GM19035 (cell line): ENCODE measurements at regions not wholly inside any gene's neighbourhood (a gene's known extent, or its start where the extent isn't known, plus 50 kb on each side); places are given as distances from the start of the nearest gene placed in this dataset.
"Not testable (repeated sequence)": the region's sequence is repeated elsewhere in the genome, so short reads cannot be mapped to it uniquely, and the experiment has no call there.

Experiments
- ATAC-seq: cut with Tn5 transposase; IDR thresholded peaks from one replicate; pipeline ENCODE4 v1.9.1; 2021; ENCODE audit not compliant: unreplicated experiment

GRCh38 chr11:42925916-42926315 is 385.9 kb upstream of the API5 start:
- ATAC-seq = no peak

GRCh38 chr11:42947405-42947804 is 364.4 kb upstream of the API5 start:
- no peak for ATAC-seq

GRCh38 chr11:42949738-42950376 is 361.9 kb upstream of the API5 start:
- ATAC-seq = not testable (repeated sequence)

GRCh38 chr11:42951266-42951665 is 360.5 kb upstream of the API5 start:
- ATAC-seq = no peak

- no peak for ATAC-seq
These were observed 354.0 kb upstream of the API5 start for GRCh38 chr11:42957831-42958230.

GRCh38 chr11:42958635-42959034 is 353.2 kb upstream of the API5 start:
- no peak for ATAC-seq

GRCh38 chr11:42960521-42961088 is 351.2 kb upstream of the API5 start:
- ATAC-seq = no peak

GRCh38 chr11:42967653-42968052 is 344.1 kb upstream of the API5 start:
- ATAC-seq = no peak

GRCh38 chr11:42972741-42973140 is 339.1 kb upstream of the API5 start:
- no peak for ATAC-seq

- ATAC-seq = no peak
These were observed 337.2 kb upstream of the API5 start for GRCh38 chr11:42974510-42975179.

- ATAC-seq = no peak
These were observed 336.6 kb upstream of the API5 start for GRCh38 chr11:42975180-42975529.

GRCh38 chr11:42976636-42977217 is 335.1 kb upstream of the API5 start:
- no peak for ATAC-seq

GRCh38 chr11:42992594-42992993 is 319.2 kb upstream of the API5 start:
- no peak for ATAC-seq

GRCh38 chr11:42996421-42997307 is 315.1 kb upstream of the API5 start:
- no peak for ATAC-seq

- not testable (repeated sequence) for ATAC-seq
These were observed 306.9 kb upstream of the API5 start for GRCh38 chr11:43004879-43005278.

GRCh38 chr11:43010042-43010441 is 301.8 kb upstream of the API5 start:
- no peak for ATAC-seq

GRCh38 chr11:43012606-43013005 is 299.2 kb upstream of the API5 start:
- ATAC-seq = no peak

- no peak for ATAC-seq
These were observed 290.3 kb upstream of the API5 start for GRCh38 chr11:43021466-43021865.

- no peak for ATAC-seq
These were observed 277.5 kb upstream of the API5 start for GRCh38 chr11:43034341-43034740.

GRCh38 chr11:43035086-43035485 is 276.7 kb upstream of the API5 start:
- ATAC-seq = no peak
